Loucy (cell line): ENCODE measurements at regions not wholly inside any gene's neighbourhood (a gene's known extent, or its start where the extent isn't known, plus 50 kb on each side); places are given as distances from the start of the nearest gene placed in this dataset.

Source experiments
- EZH2phosphoT487 ChIP-seq: fragments of 200-600 bp; IDR thresholded peaks from 2 replicates; pipeline ENCODE4 v1.6.1; 2018; ENCODE audit warnings: antibody characterized with exemption, mild to moderate bottlenecking, moderate library complexity, borderline replicate concordance
- TF ChIP-seq, protein P1 (sequence below): fragments of 200-600 bp; sonication (generic); conservative IDR thresholded peaks from 2 replicates; pipeline ENCODE4 v1.5.1; 2014; ENCODE audit warnings: mild to moderate bottlenecking, antibody characterized with exemption, low read length

- TF ChIP-seq, protein P1, sequence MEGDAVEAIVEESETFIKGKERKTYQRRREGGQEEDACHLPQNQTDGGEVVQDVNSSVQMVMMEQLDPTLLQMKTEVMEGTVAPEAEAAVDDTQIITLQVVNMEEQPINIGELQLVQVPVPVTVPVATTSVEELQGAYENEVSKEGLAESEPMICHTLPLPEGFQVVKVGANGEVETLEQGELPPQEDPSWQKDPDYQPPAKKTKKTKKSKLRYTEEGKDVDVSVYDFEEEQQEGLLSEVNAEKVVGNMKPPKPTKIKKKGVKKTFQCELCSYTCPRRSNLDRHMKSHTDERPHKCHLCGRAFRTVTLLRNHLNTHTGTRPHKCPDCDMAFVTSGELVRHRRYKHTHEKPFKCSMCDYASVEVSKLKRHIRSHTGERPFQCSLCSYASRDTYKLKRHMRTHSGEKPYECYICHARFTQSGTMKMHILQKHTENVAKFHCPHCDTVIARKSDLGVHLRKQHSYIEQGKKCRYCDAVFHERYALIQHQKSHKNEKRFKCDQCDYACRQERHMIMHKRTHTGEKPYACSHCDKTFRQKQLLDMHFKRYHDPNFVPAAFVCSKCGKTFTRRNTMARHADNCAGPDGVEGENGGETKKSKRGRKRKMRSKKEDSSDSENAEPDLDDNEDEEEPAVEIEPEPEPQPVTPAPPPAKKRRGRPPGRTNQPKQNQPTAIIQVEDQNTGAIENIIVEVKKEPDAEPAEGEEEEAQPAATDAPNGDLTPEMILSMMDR, result no peak
- TF ChIP-seq EZH2phosphoT487, result no peak
Observed at GRCh38 chr4:111713276-111713675, 432.0 kb upstream of the FAM241A start.
